Activated CD4-positive, alpha-beta T cell treated with anti-CD3 and anti-CD28 coated beads for 4 hours (primary cell): ENCODE measurements at regions not wholly inside any gene's neighbourhood (a gene's known extent, or its start where the extent isn't known, plus 50 kb on each side); places are given as distances from the start of the nearest gene placed in this dataset.
"Not testable (repeated sequence)": the region's sequence is repeated elsewhere in the genome, so short reads cannot be mapped to it uniquely, and the experiment has no call there.

Experiments used
- DNase-seq, 2 donors: peaks; one replicate each; pipeline ENCODE4 v3.0.0-alpha.2; 2020

DNA sequence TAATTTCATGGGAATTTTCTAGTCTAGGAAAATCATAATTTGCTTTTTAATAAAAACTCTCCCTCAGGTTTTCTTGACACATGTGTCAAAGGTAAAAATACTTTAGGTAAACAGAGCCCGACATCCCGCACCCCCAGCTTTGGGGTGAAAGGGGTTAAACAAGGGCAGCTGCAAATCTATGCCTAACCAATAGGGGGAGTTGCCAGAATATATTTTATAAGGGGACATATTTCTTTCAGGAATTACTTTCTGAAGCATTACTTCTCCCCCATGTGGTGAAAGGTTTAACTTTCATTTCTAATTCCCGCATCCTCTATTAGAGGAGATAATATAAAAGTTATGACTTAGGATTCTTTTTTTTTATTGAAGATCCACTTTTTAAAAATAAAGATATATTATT is 53.9 kb upstream of the HEPH start:
- DNase-seq = peak; percentile 2 to 4

DNA sequence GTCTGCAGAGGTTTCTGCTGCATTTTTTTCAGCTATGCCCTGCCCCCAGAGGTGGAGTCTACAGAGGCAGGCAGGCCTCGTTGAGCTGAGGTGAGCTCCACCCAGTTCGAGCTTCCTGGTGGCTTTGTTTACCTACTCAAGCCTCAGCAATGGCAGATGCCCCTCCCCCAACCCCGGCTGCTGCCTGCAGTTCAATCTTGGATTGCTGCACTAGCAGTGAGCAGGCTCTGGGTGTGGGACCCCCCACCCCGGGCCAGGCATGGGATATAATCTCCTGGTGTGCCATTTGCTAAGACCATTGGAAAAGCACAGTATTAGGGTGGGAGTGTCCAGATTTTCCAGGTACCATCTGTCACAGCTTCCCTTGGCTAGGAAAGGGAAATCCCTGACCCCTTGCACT is 56.2 kb upstream of the HEPH start:
- not testable (repeated sequence) for DNase-seq

DNA sequence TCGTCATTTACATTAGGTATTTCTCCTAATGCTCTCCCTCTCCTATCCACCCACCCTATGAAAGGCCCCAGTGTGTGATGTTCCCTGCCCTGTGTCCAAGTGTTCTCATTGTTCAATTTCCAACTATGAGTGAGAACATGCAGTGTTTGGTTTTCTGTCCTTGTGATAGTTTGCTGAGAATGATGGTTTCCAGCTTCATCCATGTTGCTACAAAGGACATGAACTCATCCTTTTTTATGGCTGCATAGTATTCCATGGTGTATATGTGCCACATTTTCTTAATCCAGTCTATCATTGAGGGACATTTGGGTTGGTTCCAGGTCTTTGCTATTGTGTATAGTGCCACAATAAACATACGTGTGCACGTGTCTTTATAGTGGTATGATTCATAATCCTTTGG is 61.6 kb upstream of the HEPH start:
- not testable (repeated sequence) for DNase-seq

DNA sequence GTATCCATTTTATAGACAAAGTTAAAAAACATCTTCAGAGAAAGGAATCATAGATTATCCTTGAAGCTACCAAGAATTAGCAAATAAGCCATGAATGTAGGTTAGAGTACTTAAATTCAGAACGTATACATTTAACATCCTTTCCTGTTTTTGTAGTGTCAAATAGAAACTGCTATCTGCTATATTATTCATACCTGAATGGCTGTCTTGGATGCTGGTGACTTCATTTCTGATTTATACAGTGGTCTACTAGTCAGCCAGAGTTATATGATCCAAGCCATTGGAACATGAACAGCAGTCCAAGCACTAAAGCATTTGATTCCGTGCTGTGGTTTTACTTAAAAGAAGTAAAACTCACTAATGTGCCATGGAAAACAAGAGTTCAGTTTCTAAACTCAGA is 58.3 kb upstream of the VSIG4 start:
- DNase-seq = no peak

DNA sequence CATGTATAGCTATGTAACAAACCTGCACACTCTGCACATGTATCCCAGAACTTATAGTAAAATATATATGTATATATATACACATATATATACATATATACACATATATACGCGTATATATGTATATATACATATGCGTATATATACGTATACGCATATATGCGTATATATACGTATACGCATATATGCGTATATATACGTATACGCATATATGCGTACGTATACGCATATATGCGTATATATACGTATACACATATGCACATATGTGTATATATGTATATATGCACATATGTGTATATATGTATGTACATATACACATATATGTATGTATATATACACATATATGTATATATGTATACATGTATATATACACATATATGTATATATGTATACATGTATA is 57.1 kb upstream of the VSIG4 start:
- DNase-seq = not testable (repeated sequence)

DNA sequence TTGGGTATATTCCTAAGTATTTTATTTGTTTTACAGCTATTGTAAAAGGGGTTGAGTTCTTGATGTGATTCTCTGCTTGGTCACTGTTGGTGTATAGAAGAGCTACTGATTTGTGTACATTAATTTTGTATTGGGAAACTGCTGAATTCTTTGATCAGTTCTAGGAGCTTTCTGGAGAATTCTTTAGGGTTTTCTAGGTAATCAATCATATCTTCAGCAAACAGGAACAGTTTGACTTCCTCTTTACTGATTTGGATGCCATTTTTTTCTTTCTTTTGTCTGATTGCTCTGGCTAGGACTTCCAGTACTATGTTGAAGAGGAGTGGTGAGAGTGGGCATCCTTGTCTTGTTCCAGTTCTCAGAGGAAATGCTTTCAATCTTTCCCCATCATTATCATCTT is 50.1 kb upstream of the VSIG4 start:
- DNase-seq = not testable (repeated sequence)
